Inflammatory macrophage treated with lipopolysaccharide for 1 hour (primary cell): ENCODE measurements at regions not wholly inside any gene's neighbourhood (a gene's known extent, or its start where the extent isn't known, plus 50 kb on each side); places are given as distances from the start of the nearest gene placed in this dataset.
A peak's percentile ranks its signal among the peaks of the same experiment; 100 is the strongest.

Experiments used
- DNase-seq, 2 donors: peaks; one replicate each; pipeline ENCODE4 v3.0.0-alpha.2; 2020 to 2022

DNA sequence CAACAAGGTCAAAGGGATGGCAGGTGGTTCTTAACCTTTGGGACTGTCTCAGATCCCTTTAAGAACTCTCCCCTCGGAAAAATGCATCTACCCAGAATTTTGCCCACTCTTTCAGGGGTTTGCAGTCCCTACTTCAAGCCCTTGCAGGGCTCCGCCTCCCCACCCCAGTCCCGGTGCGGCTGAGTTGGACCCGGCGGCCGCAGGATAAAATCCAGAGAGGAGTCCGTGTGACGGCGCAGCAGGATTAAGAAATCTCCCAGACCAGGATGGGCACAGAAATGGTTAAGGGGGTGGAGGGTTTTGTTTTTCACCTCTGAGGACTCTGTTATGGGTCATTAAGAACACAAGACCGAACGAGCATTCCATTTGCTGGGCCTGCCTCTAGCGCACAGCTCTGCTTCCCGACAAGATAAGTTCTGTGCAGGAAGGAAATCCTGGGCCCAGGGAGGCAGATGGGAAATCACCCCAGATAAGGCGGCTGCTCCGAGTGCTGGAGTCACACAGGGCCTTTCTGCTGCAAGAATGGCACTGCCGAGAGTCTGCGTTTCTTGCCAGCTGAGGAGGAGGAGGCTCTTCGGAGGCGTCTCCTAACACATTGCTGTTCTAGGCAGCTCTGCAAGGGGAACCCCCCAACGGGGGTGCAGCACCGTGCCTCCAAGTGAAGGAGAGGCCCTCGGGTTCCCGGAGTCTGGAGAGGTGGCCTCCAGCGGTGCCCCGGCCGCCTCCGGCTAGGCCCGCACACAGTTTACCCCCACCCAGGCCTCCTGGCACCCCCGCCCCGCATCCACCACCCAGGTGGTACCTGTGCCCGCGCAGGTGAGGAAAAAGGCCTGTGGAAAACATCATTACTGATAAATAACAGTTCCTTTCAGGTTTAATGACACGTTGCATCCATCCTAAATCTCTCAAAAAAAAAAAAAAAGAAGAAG, 277.6 kb downstream of the BCOR start:
- peak; percentile 16 to 47 for DNase-seq

DNA sequence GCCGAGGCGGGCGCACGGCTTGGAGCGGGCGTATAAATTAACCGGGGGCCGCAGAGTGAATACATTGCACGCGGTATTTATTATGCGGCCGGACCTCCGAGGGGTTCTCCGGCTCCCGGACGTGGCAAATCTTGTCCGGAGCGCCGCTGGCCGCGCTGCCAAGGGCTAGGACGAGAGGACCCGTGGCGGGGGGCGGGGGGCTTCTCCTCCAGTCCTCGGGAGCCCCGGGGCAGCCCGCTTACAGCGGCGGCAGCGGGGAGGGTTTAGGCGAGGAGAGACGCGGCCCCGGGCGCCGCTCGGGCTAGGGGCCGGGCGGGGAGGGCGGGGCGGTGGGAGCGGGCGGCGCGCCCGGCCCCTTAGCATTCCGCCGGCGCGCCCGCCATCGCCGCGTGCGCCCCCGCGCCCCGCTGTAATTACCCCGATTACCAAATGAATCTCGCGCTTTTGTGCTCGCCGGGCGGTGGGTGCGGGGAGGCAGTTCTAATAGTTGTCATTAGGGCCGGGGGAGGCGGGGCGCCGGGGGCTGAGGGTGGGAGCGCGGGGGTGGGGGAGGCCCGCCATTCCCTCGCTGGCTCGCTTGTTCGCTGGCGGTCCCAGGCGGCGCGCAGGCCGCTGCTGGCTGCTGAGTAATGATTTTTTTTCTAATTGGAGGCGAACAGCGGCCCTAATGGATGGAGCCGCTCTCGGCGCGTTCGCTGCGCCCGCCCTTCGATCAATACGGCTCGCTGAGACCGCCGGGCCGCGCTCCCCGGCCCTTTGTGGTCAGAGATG, 276.6 kb downstream of the BCOR start:
- DNase-seq, result peak in 1 of 2 donors; percentile 32

DNA sequence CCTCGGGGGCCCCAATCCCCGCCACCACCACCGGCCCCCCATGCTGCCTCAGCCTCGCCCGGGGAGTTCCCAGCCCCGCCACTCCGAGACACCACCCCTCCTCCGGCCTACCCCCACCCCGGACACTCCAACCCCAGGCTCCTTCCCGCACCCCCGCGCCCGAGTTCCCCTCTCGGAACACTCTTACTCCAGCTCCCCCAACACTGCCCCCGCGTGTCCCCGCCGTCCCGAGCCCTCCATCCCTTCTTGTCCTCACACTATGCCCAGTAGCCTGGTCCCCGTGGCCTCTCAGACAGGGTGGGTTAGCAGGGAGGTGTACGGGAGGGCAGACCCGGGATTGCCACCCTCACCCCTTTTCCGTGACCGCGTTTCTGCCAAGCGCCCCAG, 276.1 kb downstream of the BCOR start:
- no peak for DNase-seq

DNA sequence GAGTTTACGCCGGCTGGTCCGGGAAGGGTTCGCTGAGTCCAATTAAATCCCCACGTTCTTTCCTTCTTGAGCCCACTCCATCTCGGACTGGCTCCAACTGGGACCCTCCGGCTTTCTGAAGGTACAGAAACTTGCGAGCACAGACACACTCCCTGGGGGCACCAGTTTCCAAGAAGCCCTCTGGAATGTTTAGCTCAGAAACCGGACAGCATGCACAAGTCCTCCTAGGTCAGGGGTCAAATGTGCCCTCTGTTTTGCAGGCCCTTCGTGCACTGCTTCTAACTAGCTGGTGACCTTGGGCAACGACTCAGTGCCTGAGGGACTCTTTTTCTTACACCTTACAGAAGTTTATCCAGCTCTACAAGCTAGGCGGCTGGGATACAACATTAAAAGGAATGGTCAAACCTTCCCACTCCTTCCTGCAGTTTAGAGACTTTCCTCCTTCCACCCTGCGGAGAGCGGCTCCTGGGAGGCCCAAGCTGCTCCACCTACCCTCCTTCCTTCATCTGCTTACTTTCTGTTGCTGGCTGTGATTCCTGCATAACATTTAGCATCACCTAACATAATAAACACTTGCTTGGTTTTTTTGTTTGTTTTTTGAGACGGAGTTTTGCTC, 275.5 kb downstream of the BCOR start:
- DNase-seq, result no peak

DNA sequence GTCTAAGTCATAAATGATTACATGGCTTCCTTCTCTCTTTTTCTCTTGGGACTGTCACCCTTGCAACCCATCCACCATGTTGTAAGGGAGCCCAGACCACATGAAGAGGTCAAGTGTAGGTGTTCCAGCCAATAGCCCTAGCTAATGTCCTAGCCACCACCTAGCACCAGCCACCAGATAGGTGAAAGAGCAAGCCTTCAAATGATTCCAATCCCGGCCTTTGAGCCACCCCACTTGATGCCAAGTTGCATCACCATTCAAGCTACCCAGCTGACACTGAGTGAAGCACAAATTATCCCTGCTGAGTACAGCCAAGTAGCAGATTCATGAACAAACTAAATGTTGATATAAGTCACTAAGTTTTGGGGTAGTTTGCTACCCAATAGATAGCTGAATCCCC, 274.3 kb downstream of the BCOR start:
- DNase-seq, result no peak

DNA sequence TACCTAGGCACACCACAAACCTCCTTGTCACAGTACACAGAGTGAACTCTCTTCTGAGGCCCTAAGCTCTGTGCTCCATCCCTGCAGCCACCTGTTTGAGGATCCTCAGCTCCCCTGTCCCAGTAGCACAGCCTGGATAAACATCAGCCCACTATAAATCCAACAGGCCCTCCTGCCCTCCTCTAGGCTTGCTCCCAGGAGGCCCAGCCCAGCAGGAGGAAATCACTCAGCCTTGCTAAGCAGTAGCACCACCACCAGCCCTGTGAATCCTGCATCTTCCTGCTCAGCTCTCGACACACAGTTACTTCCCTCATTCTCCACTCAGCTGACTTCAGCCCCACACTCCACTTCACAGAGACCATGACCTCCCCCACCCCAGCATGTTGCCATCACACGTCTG, 273.9 kb downstream of the BCOR start:
- no peak for DNase-seq

DNA sequence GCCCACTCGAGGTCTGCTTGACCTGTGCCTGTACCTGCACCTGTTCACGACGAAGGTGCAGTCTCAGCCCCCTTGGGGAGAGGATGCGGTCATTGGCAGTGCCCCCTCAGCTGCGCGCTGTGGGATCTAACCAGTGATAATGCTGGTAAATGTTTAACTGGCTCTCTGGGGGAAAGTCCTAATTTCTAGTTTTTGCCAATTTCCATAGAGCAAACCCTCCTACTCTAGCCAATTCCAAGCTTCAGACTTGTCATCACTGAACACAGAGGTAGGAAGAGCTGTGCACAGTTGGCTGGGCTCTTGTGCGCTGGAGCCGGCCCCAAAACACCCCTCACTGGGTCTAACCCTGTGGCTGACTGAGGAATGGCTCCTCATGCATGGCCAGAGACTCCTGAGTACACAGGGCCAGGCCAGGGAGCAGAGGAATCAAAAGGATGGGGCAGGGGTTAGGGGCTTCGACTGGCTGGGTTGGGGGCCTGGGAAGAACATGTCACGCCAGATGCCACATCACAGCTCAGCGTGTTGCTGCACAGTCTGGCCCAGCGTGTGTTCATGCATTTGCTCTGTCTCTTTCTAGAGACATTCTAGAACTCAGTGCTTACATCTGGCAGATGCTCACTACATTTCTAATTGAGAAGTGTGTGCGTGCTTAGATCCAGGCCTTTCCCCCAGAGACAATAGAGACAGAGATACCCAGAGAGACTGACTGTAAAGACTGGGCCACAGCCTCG, 270.8 kb downstream of the BCOR start:
- no peak for DNase-seq

DNA sequence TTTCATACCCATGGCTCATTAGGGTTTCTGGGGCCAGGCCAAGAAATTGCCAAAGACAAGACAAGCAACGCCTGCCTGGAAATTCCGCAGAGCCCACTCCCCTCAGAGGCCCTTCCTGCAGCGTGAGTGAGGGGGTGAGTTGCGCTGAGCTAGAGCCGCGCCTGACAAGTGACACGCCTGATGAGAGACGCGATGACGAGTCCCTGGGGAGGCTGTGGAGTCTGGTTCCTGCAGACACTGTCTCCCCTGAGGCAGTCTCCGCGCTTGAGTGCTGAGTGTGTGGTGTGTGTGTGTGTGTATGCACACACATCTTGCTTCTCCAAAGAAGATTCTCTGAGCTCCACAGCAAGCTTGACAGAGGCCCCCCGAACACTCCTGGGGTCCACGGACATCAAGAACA, 269.8 kb downstream of the BCOR start:
- no peak for DNase-seq

DNA sequence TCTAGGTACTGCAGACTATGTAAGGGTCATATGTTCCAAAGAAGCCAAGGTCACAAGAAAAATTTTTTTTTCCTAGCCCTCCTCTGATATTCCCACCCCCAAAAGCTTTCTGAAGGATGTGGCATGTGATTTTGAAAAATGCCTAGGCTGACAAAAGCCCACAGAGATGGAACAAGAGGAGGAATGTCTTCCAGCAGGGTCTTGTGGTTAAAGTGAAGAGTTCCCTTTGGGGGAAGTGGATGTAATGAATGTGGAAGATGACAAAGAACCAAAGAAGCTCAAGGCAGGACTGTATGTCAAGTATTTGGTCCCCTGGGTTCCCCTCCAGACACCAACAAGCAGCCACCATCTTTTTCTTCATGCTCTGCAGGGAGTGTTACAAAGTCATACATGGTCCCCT, 268.8 kb downstream of the BCOR start:
- DNase-seq, result no peak

DNA sequence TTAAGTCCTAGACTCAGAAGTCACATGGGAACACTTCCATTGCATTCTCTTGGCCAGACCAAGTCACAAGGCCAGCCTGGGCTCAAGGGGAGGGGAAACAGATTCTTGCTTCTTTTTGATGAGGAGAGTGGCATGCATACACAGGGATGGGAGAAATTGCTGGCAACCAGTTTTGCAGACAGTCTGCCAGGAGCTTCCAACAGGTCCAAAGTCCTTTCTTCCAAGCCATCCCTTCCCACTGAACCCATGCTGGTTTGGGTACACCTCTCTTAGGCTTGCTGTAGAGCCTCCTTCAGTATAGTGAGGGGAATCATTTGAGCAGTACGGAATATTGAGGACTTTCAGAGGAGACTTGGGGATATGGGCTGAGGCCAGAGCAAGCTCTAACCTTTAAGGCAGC, 267.8 kb downstream of the BCOR start:
- DNase-seq, result no peak

DNA sequence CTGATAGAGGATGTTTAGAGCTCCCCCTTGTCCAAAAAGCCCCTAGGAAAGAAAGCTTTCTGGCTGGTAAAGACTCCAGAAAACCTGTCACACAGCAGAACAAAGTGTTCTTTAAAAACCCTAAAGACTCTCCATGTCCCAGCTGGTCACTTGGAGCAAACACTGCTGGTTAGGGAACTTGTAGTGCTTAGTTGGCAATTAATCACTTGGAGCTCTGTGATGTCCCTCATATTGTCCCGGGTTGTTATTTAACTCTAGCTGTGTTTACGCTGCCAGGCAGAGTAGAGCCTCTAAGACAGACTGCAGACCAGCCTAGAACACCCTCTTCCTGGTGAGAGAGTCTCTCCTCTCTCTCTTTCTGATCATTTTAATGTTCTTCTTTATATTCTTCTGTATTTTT, 267.3 kb downstream of the BCOR start:
- DNase-seq, result no peak

DNA sequence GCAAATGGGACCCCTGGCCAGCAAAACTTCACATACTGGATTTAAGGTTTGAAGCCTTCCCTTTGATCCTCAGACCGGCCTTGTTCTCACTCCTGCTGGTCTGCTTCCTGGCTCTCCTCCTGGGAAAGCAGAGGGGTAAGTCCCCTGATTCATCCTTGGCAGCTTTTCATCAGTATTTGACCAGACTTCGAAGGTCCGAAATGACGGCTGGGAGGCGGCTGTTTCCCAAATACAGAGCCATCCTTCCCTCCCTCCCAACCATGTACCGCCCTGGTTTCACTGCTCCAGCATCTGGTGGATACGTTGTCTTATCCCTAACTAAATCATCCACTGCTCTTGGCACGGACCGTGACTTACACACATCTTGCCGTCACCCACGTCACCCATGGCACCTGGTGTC, 265.5 kb downstream of the BCOR start:
- no peak for DNase-seq

DNA sequence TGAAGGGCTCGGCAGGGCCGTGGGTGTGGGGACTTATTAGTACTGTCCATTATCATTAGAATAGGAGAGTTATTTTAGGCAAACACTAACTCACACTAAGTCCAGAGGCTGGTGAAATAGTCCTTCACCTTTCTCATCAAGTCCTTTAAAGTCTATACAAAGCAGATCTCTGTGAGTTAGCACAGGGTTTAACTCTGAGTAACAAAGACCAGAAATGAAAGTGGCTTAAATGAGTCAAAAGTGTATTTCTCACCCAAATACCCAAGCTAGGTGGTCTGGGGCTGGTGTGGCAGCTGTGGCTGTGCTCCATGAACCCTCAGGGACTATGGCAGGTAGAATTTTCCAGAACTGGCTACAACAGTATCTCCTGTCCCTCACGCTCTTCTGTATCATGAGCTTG, 263.2 kb downstream of the BCOR start:
- no peak for DNase-seq

DNA sequence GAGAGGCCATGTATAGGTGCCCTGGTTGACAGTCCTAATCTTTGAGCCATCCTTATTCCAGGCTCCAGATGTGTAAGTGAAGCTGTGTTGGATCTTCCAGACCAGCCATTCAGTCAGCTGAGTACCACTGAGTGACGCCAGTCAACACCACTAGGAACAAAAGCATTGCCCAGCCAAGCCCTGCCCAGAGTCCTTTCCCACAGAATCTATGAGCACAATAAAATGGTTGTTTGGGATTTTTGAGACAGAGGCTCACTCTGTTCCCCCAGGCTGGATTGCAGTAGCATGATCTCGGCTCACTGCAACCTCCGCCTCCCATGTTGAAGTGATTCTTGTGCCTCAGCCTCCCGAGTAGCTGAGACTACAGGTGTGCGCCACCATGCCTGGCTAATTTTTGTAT, 262.5 kb downstream of the BCOR start:
- DNase-seq, result no peak

DNA sequence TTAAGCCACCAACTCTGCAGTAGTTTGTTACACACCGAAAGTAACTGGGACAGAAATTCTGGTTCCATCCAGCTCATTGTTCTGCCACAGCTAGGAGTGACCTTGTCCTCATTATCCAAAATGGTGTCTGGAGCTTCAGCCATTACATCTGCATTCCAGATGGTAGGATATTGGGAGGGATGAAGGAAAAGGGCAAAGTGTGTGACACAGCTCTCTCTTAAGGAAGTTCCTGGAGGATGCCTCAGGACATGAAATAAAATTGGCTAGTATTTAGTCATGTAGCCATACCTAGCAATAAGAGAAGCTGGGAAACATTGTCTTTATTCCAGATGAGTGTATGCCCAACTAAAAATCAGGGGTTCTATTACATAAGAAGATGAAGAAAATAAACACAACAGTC, 262.0 kb downstream of the BCOR start:
- DNase-seq, result no peak

DNA sequence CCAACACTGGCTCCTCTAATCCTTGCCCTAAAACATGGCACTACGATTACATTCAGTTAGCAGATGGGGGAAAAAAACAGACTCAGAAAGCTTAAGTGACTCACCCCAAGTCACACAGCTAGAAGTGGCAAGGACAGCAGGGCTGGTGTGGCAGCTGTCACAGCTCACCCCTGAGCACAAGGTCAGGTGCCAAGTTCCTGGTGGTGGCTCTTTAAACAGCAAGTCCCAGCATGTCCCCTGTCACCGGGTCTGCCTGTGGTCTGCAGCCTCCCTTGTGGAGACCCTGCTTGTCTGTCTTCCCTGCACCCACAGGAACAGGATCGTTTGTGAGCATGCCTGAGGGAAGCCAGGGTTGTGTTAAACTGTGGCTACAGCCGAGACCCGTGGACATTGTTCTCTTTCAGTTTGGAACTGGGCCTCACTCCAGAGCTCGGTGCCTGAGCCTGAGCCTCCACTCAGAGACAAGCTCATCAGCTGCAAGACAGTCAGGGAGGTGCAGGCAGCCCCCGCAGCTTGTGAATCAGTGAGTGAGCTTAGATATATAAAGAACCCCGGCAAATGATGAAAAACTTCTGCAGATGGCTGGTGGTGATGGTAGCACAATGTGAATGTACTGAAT, 260.8 kb downstream of the BCOR start:
- DNase-seq, result no peak

DNA sequence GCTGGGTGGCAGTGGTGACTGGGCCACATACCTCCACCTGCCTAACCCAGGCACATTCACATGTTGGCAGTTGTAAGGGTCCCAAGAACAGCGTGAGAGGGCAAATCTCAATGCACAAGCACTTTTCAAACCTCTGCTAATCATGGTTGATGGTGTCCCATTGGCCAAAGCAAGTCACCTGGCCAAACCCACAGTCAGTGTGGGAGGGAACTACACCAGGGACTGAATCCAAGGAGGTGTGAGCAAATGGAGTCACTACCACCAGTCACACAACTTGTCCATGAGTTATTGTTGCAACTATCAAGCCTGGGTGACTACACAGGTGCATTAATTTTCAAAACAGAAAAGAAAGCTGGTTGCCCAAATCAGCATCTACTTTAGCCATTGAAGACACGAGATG, 260.1 kb downstream of the BCOR start:
- DNase-seq, result no peak

DNA sequence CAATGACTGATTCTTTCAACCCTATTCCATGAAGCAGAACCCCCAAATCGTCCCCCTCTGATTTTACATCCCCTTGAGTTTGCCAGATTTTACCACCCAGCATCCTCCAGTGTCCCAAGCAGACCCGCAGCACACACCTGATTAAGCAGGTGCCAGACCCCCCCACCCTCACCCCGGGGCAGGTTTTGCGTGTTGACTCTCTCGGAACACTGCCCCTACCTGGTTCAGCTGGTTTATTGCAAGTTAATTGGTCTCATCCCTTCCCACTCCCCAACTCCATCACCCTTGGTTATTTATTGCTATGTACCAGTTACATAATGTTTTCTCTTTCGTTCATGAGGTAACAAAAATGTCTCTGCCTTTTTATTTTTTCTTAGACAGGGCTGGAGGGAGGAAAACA, 258.4 kb downstream of the BCOR start:
- DNase-seq, result no peak

DNA sequence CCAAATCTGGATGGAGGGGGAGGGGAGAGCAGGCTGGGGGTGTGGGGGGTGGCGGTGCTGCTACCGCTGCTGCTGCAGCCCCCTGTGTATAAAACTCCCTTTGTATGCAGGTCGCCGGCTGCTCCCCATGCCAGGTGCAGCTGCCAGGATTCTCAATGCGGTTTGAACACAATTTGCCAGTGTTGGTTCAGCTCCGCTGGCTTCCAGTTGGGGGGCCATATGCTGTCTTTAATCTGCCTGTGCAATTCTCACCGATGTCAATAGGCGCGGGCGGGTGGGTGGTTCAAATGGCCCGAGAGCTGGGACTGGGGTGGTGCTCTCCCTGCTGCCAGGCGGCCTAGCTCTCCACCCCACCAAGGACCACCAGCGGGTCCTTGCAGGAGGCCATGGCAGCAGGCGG, 257.6 kb downstream of the BCOR start:
- DNase-seq, result no peak

DNA sequence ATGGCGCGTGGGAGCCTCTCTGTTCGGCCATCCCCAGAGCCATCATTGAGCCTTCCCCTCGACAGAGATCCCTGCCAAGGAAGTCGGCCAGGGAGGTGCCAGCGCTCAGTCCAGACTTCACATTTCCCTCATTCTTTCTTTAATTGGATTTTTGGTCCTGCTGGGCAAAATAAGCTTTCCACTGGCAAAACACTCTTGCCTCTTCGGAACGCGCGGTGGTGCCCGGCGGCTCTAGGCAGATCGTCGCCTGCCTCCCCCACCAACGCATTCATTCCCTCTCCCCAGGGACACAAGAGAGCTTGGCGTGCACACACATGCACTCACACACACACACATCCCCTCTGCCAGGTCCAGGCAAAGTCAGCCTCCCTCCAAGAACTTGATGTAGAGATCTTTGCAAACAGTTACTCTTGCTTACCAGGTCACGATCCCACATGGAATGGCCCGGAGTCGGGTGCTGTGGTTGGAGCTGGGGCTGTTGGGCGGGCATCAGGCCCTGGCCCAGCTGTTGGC, 257.1 kb downstream of the BCOR start:
- DNase-seq, result no peak

DNA sequence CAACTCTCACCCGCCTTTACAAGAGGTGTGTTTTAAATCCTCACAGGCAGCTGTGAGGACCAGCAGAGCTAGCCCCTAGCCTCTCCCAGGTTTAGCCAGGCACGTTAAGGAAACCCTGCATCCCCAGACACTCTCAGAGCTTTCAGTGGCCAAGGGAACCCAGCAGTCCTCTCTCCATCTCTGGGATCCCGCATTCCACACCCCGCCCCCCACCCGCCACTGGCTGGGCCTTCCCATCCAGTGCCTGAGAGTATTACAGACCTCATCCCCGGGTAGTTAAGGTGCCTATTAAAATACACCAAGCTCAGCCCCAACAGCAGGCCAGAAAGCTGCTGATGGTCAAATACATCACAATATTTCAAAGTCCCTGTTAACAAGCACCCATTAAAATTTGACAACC, 256.2 kb downstream of the BCOR start:
- DNase-seq, result no peak

DNA sequence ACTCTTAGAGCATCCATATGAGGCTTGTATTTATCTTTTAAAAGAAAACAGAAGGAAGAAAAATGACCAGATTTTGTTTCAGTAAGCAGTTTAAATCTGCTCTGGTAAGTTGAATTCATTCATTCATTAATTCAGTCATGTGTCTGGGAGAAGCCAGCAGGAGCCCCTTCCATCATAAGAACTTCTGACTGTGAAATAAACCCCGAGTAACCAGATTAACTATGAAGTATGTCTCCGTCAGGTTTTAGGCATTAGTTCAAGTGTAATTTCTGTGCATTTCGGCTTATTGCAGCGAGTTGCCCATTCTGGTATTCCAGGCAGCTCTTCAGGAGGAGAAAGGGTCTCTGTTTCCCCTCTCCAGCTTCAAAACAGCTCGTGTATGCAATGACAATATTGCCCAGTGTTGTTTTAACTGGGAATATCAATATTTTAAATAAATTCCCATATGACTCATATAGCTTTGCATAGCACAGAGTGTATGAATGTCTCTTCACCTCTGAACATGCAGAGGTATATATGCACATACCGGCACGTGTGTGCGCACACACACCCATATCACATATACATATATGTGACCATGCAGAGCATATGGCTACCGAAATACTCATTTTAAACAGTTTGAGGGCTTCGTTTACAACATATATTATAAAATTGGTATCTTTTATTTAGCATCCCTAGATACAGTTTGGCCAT, 255.3 kb downstream of the BCOR start:
- no peak for DNase-seq
